ENCODE measurements at regions not wholly inside any gene's neighbourhood (a gene's known extent, or its start where the extent isn't known, plus 50 kb on each side); places are given as distances from the start of the nearest gene placed in this dataset.

DNA sequence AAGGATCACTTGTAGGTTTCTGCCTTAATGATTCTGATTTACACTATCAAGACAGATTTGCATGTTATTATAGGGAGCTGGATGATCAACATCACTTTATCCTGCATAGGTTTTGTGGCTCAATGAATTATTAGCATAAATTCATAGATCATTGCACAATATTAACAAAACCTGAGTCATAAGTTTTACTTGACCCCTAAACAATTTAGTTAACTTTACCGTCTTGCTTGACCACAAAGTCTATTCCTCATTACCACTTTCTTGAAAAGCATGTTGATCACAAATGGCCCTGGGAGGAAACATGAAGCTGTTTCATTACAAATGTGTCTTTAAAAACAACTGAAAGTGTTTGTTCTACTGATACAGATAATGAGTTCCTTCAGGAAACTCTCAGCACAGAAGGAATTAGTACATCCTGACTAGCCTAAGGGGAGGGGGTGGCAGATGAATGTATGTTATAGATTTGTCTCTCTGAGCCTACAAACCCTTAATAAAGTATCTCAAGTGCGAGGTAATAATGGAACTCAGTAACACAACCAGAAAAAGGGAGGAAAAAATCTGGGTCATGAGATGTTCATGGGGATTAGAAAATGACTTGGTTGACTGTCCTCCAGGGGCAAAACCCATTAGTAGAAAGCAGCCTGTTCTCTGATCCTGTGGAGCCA, 303.4 kb downstream of the PIK3C3 start:
- no peaks in the 10 kb centered on the region for H3K4me1 ChIP-seq
- H3K4me3 ChIP-seq = no peak overlapping the region
- ATAC-seq (ENCODE audit: low FRiP score in 2 of 2) (no peak), DNase-seq (no peak)
- no peaks in the 10 kb centered on the region for H3K9me3 ChIP-seq
- no peak overlapping the region for H3K27ac ChIP-seq
- no peaks in the 10 kb centered on the region for H3K36me3 ChIP-seq
- 60 to 76% methylated on average over 2 of the region's 2 CpGs for WGBS, 2 donors
- TF ChIP-seq POLR2AphosphoS5 (IDR thresholded peaks at IDR 0.05) = no peak
- TF ChIP-seq EP300 (IDR thresholded peaks at IDR 0.05) = no peak
- TF ChIP-seq POLR2A (IDR thresholded peaks at IDR 0.05) = no peak
- TF ChIP-seq, protein P1, sequence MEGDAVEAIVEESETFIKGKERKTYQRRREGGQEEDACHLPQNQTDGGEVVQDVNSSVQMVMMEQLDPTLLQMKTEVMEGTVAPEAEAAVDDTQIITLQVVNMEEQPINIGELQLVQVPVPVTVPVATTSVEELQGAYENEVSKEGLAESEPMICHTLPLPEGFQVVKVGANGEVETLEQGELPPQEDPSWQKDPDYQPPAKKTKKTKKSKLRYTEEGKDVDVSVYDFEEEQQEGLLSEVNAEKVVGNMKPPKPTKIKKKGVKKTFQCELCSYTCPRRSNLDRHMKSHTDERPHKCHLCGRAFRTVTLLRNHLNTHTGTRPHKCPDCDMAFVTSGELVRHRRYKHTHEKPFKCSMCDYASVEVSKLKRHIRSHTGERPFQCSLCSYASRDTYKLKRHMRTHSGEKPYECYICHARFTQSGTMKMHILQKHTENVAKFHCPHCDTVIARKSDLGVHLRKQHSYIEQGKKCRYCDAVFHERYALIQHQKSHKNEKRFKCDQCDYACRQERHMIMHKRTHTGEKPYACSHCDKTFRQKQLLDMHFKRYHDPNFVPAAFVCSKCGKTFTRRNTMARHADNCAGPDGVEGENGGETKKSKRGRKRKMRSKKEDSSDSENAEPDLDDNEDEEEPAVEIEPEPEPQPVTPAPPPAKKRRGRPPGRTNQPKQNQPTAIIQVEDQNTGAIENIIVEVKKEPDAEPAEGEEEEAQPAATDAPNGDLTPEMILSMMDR (IDR thresholded peaks at IDR 0.05) = no peak
- no peaks in the 10 kb centered on the region for H3K27me3 ChIP-seq

DNA sequence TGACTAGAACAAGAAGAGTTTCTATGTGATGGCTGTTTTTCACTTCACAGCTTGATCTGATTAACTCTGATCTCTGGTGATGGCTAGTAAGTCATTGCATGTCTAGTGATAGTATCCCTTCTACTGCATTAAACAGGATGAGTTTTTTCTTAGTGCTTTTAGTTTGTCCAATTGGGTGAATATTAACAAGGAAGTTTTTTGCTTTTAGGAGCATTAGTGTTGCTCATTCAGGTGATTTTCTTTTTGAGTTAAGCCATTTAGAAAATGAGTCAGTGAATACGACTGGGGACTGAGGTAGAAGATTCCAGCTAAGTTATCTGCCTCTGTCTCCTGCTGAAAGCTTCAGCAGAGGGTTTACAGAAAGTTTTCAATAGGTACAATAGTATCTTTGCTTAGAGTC, 306.7 kb downstream of the PIK3C3 start:
- Histone ChIP-seq H3K27me3 (no peaks in the 10 kb centered on the region), H3K36me3 (no peaks in the 10 kb centered on the region), H3K4me3 (no peak overlapping the region), H3K9me3 (no peaks in the 10 kb centered on the region), H3K4me1 (no peaks in the 10 kb centered on the region), H3K27ac (no peak overlapping the region)
- WGBS, 2 donors = 88 to 100% methylated on average over 1 of the region's 1 CpG
- DNase-seq (no peak), ATAC-seq (ENCODE audit: low FRiP score in 2 of 2) (no peak)
- TF ChIP-seq EP300 (IDR thresholded peaks at IDR 0.05) = no peak
- TF ChIP-seq, protein P1 (IDR thresholded peaks at IDR 0.05) = no peak
- no peak for TF ChIP-seq POLR2A (IDR thresholded peaks at IDR 0.05)
- no peak for TF ChIP-seq POLR2AphosphoS5 (IDR thresholded peaks at IDR 0.05)

DNA sequence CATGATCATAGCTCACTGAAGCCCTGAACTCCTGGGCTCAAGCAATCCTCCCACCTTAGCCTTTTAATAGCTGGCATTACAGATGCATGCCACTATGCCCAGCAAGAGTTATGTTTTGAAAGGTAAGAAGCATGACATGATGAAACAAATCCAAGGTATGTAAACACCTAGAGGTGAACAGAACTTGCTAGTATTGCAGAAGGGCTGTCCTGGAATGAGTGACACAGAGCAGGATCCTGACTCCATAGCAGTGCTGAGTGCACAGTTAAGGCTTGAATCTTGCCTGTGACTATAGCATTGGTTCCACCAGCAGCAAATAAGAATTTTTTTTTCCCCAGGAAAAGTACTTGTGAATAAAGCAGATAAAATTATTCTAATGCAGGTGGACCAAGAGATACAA, 309.5 kb downstream of the PIK3C3 start:
- DNase-seq (no peak), ATAC-seq (ENCODE audit: low FRiP score in 2 of 2) (no peak)
- H3K9me3 ChIP-seq = no peaks in the 10 kb centered on the region
- H3K4me3 ChIP-seq = no peak overlapping the region
- no peaks in the 10 kb centered on the region for H3K4me1 ChIP-seq
- H3K27ac ChIP-seq = no peak overlapping the region
- TF ChIP-seq POLR2A (IDR thresholded peaks at IDR 0.05) (no peak), POLR2AphosphoS5 (IDR thresholded peaks at IDR 0.05) (no peak), EP300 (IDR thresholded peaks at IDR 0.05) (no peak)
- TF ChIP-seq, protein P1 (IDR thresholded peaks at IDR 0.05) = no peak
- no peaks in the 10 kb centered on the region for H3K36me3 ChIP-seq
- H3K27me3 ChIP-seq = no peaks in the 10 kb centered on the region

DNA sequence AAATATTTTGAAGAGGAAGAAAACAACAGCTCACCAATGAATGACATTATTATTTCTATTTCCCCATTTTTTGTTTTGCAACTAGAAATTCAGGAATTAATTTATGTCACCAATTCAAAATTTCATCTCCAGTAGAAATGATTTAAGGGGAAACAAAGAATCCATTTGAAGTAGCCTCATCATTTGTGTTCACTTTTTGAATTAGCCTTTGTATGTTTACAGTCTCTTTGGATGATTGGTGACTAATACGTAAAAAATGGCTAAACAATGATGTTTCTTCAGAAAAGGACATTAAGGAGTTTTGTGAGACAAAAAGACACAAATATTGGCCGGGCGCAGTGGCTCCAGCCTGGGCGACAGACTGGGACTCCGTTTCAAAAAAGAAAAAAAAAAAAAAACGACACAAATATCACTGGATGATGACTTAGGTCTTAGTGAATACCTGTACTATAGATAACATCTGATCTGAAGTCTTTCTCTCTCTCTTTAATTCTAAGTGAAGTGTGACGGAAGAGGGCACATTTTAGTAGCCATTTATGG, 313.2 kb downstream of the PIK3C3 start:
- Histone ChIP-seq H3K27me3 (no peaks in the 10 kb centered on the region), H3K9me3 (no peaks in the 10 kb centered on the region), H3K27ac (no peak overlapping the region), H3K4me3 (no peak overlapping the region), H3K4me1 (no peaks in the 10 kb centered on the region), H3K36me3 (no peaks in the 10 kb centered on the region)
- ATAC-seq (ENCODE audit: low FRiP score in 2 of 2) (no peak), DNase-seq (no peak)
- WGBS, 2 donors = 73 to 76% methylated on average over 7 of the region's 7 CpGs
- TF ChIP-seq POLR2A (IDR thresholded peaks at IDR 0.05) = no peak
- TF ChIP-seq, protein P1 (IDR thresholded peaks at IDR 0.05) = no peak
- TF ChIP-seq POLR2AphosphoS5 (IDR thresholded peaks at IDR 0.05) = no peak
- no peak for TF ChIP-seq EP300 (IDR thresholded peaks at IDR 0.05)

DNA sequence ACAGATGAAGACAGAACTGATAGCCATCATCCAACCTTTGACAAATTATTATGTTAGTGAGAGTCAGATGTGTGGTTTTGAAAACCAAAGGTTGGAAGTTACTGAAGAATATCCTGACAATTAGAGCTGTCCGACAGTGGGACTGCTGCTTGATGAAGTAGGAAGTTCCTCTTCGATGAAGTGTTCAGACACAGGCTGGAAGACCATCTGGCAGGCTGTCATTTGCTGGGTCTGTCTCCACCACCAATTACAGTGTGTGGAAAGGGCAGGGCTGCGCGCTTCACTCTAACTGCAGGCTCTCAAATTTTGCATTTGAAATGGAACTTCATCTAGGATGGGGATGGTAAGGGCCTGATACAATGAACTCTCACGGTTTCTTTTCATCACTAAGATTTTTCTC, 313.8 kb downstream of the PIK3C3 start:
- DNase-seq (no peak), ATAC-seq (ENCODE audit: low FRiP score in 2 of 2) (no peak)
- no peaks in the 10 kb centered on the region for H3K4me1 ChIP-seq
- H3K9me3 ChIP-seq = no peaks in the 10 kb centered on the region
- H3K36me3 ChIP-seq = no peaks in the 10 kb centered on the region
- no peaks in the 10 kb centered on the region for H3K27me3 ChIP-seq
- no peak for TF ChIP-seq POLR2A (IDR thresholded peaks at IDR 0.05)
- TF ChIP-seq POLR2AphosphoS5 (IDR thresholded peaks at IDR 0.05) = no peak
- TF ChIP-seq, protein P1 (IDR thresholded peaks at IDR 0.05) = no peak
- TF ChIP-seq EP300 (IDR thresholded peaks at IDR 0.05) = no peak
- H3K27ac ChIP-seq = no peak overlapping the region
- no peak overlapping the region for H3K4me3 ChIP-seq
- 57 to 64% methylated on average over 5 of the region's 5 CpGs for WGBS, 2 donors

Data from upper lobe of left lung (tissue), 6 donors.